Caco-2 (cell line): ENCODE measurements at regions not wholly inside any gene's neighbourhood (a gene's known extent, or its start where the extent isn't known, plus 50 kb on each side); places are given as distances from the start of the nearest gene placed in this dataset.

Experiments
- BruUV-seq: library from RNA; stranded (reverse); fragments of 400-500 nt; replicated peaks from 2 replicates; lab custom pipeline; 2021; lab: Mats Ljungman, UMichigan
- CTCF ChIA-PET: fragments of 300-600 bp; sonication (Branson Sonifier 250); formaldehyde crosslinking; loops from one replicate; lab custom pipeline; 2022; ENCODE audit warnings: antibody characterized with exemption; lab: Charles Lee
- POLR2A ChIA-PET: fragments of 300-600 bp; sonication (Branson Sonifier 250); formaldehyde crosslinking; loops from one replicate; lab custom pipeline; 2022; ENCODE audit warnings: antibody characterized with exemption; lab: Charles Lee
- DNase-seq, 2 experiments: peaks; one replicate each; pipeline versions ENCODE4 v3.0.0 to v3.0.0-alpha.2; 2020 to 2022
- H3K27me3 ChIP-seq: replicated peaks from 2 replicates; pipeline ENCODE4 v1.6.0; 2011; ENCODE audit warnings: low read length; ENCODE audit not compliant: control insufficient read depth, insufficient read depth
- H3K36me3 ChIP-seq: 2 replicates; pipeline ENCODE4 v1.5.1; 2011; ENCODE audit warnings: low read length; ENCODE audit not compliant: control insufficient read depth, insufficient read depth
- H3K4me1 ChIP-seq: fragments of 250-450 bp; sonication (Bioruptor Pico); 2 replicates; pipeline ENCODE4 v1.5.1; 2020; ENCODE audit warnings: mild to moderate bottlenecking
- H3K4me3 ChIP-seq: 2 replicates; pipeline ENCODE4 v1.5.1; 2011; ENCODE audit warnings: low read depth, mild to moderate bottlenecking, control low read depth, low read length
- H3K9me3 ChIP-seq: fragments of 250-450 bp; sonication (Bioruptor Pico); 2 replicates; pipeline ENCODE4 v1.5.1; 2020; ENCODE audit warnings: mild to moderate bottlenecking, moderate library complexity
- H3K27ac Mint-ChIP-seq: one replicate; pipeline ENCODE4 v1.8.0; 2022; ENCODE audit warnings: mixed read lengths; ENCODE audit not compliant: unreplicated experiment
- H3K27me3 Mint-ChIP-seq: one replicate; pipeline ENCODE4 v1.8.0; 2022; ENCODE audit warnings: mixed read lengths; ENCODE audit not compliant: insufficient read depth, unreplicated experiment
- H3K36me3 Mint-ChIP-seq: one replicate; pipeline ENCODE4 v1.8.0; 2022; ENCODE audit warnings: mild to moderate bottlenecking, mixed read lengths; ENCODE audit not compliant: insufficient read depth, unreplicated experiment
- H3K4me1 Mint-ChIP-seq: one replicate; pipeline ENCODE4 v1.8.0; 2022; ENCODE audit warnings: low read depth, mixed read lengths; ENCODE audit not compliant: unreplicated experiment
- H3K4me3 Mint-ChIP-seq: one replicate; pipeline ENCODE4 v1.8.0; 2022; ENCODE audit warnings: mild to moderate bottlenecking, moderate library complexity, mixed read lengths; ENCODE audit not compliant: unreplicated experiment
- H3K9me3 Mint-ChIP-seq: one replicate; pipeline ENCODE4 v1.8.0; 2022; ENCODE audit warnings: mixed read lengths; ENCODE audit not compliant: unreplicated experiment
- CTCF ChIP-seq, 2 experiments: fragments of 200-600 bp in 1 of 2; IDR thresholded peaks; 1 replicate in 1 of 2; 2 replicates in 1 of 2; pipeline versions ENCODE4 v1.5.1 to v1.8.0; 2011 to 2022; ENCODE audit warnings: antibody characterized with exemption in 1 of 2, control low read depth in 1 of 2, inconsistent platforms in 1 of 2, low read depth in 1 of 2, low read length in 1 of 2, mild to moderate bottlenecking in 1 of 2, moderate library complexity in 1 of 2; ENCODE audit not compliant: insufficient read depth in 1 of 2, severe bottlenecking in 1 of 2, unreplicated experiment in 1 of 2
- intact Hi-C: fragments of 100-400 bp; cut with micrococcal nuclease; formaldehyde crosslinking; loops from one replicate; pipeline ENCODE4 v1.10.0; 2022; ENCODE audit not compliant: unreplicated experiment

DNA sequence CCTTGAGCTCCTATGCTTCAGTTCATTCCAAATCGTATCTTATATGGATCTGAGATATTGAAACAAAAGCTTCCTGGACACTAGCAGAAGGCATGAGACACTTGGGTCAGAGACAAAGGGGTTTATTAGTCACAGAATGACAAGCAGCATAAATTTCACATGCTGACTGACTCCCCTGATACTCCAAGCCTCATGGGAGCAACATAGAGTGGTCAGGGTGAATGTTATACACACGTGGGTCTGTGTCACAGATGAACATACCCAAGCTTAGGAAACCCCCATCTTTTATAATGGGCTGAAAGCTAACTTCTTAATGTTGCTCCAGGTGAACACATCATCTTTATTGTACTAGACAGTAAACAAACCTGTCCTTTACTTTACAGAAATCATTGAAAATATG, 599.9 kb upstream of the RGS18 start:
- Histone ChIP-seq H3K36me3 (no peaks in the 10 kb centered on the region), H3K4me1 (no peaks in the 10 kb centered on the region), H3K27me3 (no peaks in the 10 kb centered on the region), H3K4me3 (no peak overlapping the region), H3K9me3 (no peaks in the 10 kb centered on the region)
- Mint-ChIP-seq H3K4me3 (no peak overlapping the region), H3K36me3 (no peaks in the 10 kb centered on the region), H3K27ac (no peak overlapping the region), H3K9me3 (no peaks in the 10 kb centered on the region), H3K27me3 (no peaks in the 10 kb centered on the region), H3K4me1 (no peaks in the 10 kb centered on the region)
- no TSS peak for BruUV-seq
- no peak for DNase-seq
- ChIA-PET POLR2A (no interaction called here), CTCF (no interaction called here)
- intact Hi-C loops, result no loop called here
- TF ChIP-seq CTCF (IDR thresholded peaks at IDR 0.05; ENCODE audit: insufficient read depth in 1 of 2, low read depth in 1 of 2, low read length in 1 of 2, severe bottlenecking in 1 of 2, unreplicated experiment in 1 of 2), result no peak

- H3K36me3 ChIP-seq, result no peaks in the 10 kb centered on the region
- Mint-ChIP-seq H3K27ac (no peak overlapping the region), H3K36me3 (no peaks in the 10 kb centered on the region), H3K27me3 (no peaks in the 10 kb centered on the region), H3K4me3 (no peak overlapping the region), H3K9me3 (no peaks in the 10 kb centered on the region), H3K4me1 (no peaks in the 10 kb centered on the region)
- no peak for DNase-seq
- H3K4me3 ChIP-seq, result no peak overlapping the region
- ChIA-PET CTCF (no interaction called here), POLR2A (no interaction called here)
- intact Hi-C loops, result no loop called here
- no peak for TF ChIP-seq CTCF (IDR thresholded peaks at IDR 0.05; ENCODE audit: insufficient read depth in 1 of 2, low read depth in 1 of 2, low read length in 1 of 2, severe bottlenecking in 1 of 2, unreplicated experiment in 1 of 2)
- H3K27me3 ChIP-seq, result no peaks in the 10 kb centered on the region
- no peaks in the 10 kb centered on the region for H3K4me1 ChIP-seq
- BruUV-seq, result no TSS peak
- no peaks in the 10 kb centered on the region for H3K9me3 ChIP-seq
These were observed 597.0 kb upstream of the RGS18 start for GRCh38 chr1:191561276-191561675.

DNA sequence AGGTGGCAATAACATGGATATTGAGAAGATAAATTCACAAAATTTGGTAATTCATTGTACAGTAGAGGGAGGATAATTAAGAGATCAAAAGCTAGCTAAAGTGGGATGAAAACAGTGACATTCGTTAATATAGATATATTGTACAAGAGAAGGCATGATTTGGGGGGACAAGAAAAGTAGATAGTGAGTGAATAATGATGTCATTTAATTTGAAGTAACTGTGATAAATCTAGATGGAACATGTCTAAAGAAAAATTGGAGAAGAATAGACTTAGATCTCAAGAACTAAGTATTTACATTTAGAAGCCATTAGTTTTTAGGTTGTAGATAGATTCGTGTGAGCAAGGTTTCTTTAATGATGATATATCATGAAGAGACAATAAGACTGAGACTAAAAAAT, 594.0 kb upstream of the RGS18 start:
- Mint-ChIP-seq H3K4me1 (no peaks in the 10 kb centered on the region), H3K36me3 (no peaks in the 10 kb centered on the region), H3K9me3 (no peaks in the 10 kb centered on the region), H3K27me3 (no peaks in the 10 kb centered on the region), H3K27ac (no peak overlapping the region), H3K4me3 (no peak overlapping the region)
- Histone ChIP-seq H3K9me3 (no peaks in the 10 kb centered on the region), H3K4me1 (no peaks in the 10 kb centered on the region), H3K27me3 (no peaks in the 10 kb centered on the region), H3K36me3 (no peaks in the 10 kb centered on the region), H3K4me3 (no peak overlapping the region)
- BruUV-seq, result no TSS peak
- TF ChIP-seq CTCF (IDR thresholded peaks at IDR 0.05; ENCODE audit: insufficient read depth in 1 of 2, low read depth in 1 of 2, low read length in 1 of 2, severe bottlenecking in 1 of 2, unreplicated experiment in 1 of 2), result no peak
- DNase-seq, result no peak
- intact Hi-C loops, result no loop called here
- ChIA-PET POLR2A (no interaction called here), CTCF (no interaction called here)
